Stimulated activated CD4-positive, alpha-beta T cell treated with anti-CD3 and anti-CD28 coated beads, Interleukin-12 subunit alpha, Interleukin-12 subunit beta, amount 100 ng/mL, for 4 hours (primary cell): ENCODE measurements at regions not wholly inside any gene's neighbourhood (a gene's known extent, or its start where the extent isn't known, plus 50 kb on each side); places are given as distances from the start of the nearest gene placed in this dataset.
"Not testable (repeated sequence)": the region's sequence is repeated elsewhere in the genome, so short reads cannot be mapped to it uniquely, and the experiment has no call there.

ENCODE experiments used
- DNase-seq: peaks from one replicate; pipeline ENCODE4 v3.0.0-alpha.2; 2020

DNA sequence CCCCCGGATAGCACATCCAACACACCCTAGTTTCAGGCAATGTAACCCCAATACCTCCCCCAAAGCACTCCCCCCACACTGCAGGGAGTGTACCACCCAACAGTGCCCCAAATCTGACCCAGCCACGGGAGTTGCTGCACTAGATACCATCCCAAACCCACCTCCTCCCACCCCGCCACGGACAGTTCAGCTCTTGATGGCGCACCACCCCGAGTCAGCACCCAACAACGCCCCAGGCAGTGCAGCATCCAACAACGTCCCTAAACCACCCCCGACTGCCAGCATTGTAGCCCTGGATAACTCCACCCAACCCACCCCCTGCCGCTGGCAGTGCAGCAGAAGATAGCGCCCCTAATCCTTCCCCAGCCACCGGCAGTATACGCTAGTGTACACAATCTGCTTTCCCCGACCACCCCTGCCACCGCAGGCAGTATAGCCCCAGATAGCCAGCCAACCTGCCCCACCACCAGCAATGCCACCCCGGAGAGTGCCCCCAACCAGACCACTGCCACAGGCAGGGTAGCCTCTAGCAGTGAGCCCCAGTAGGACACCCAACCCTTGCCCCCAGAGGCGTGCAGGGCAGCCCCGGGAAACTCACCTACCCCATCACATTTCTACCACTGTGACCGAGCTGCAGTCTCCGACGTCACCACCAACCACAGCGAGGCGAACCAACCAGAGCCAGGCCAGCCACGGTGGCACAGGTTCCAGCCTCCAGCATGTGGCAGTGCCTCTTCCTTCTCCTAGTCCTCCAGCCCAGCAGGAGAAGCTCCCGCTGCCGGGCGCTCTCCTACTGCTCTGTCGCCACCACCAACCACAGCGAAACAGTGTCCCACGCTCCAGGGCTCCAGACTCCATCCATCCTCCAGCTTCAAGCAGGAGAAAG lies 178.1 kb downstream of the POTEB3 start:
- no peak for DNase-seq

DNA sequence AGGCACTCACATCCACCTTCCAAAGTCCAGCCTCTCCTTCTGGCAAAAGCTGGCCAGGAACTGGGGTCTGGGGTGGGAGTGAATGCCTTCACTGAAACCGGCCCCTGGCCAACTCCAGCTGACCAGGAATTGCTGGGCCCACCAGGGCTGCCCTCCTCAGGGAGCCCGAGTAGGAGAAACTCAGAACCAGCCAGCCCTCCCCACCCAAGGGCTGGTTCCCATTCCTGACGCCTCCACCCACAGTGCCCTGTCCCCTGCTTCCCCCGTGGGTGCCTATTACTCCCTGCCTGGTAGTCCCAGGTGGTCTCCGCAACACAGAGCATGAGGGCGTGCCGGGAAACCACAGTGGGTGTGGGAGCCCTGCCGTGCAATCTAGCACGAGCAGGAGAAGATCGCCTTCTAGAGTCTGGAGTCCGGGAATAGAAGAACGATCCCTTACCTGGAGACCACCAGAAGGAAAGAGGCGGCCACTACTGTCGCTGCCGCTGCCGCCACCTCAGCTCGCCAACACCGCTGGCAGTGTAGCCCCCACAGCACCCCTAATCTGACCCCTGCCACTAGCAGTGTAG lies 178.8 kb downstream of the POTEB3 start:
- DNase-seq = no peak

DNA sequence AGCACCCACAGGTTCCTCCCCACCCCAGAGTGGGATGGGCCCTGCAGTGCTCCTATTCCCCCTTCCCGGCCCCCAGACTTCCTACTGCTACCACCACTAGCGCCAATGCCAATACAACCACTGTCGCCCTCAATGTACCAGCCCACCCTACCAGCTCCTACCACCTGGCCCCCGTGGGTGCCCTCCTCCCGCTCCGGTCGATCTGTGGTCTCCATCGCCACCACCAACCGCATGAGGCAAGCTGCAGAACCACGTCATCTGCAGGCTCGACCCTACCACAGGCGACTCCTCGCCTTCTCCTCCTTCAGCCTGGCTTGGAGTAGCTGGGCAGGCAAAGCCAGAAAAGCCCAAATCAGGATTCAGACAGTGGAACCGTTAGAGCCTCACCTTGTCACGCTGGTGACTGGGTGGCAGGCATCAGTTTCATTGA lies 179.3 kb downstream of the POTEB3 start:
- no peak for DNase-seq

DNA sequence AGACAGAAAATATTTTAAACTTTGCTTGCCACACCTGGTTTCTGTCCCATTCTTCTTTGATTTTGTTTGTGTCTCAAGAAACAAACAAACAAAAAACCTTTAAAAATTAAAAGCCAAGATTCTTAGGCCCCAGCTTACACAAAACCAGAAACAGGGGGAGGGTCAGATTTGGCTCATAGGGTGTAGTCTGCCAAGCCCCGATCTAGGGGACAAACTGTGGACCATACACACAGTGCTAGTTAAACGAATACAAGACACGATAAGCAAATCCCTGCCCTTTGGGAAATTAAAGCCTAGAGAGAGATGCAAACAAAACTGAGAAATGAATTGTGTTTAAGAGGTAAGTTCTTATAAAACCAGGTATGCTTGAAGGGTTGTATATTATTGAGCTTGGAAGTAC lies 181.7 kb downstream of the POTEB3 start:
- not testable (repeated sequence) for DNase-seq

DNA sequence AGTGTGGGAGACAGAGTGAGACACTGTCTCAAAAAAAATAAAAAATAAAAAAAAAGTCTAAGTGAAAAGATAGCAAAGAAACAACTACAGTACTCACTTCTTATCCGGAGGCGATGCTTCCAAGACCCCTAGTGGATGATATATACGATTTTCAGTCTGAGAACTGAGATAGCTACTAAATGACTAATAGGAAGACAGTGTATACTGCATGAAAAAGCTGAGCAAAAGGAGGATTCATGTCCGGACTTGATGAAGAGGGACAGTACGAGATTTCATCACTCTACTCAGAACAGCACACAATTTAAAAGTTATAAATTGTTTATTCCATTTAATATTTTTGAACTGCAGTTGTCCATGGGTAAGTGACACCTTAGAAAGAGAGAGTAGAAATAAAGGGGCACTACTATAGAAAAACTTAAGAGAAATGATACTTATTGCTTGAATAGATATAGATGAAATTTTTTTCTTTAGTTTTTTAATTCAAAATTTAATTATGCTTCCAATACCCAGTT lies 190.7 kb downstream of the POTEB3 start:
- DNase-seq = not testable (repeated sequence)
